ENCODE measurements at regions not wholly inside any gene's neighbourhood (a gene's known extent, or its start where the extent isn't known, plus 50 kb on each side); places are given as distances from the start of the nearest gene placed in this dataset.
"Not testable (repeated sequence)": the region's sequence is repeated elsewhere in the genome, so short reads cannot be mapped to it uniquely, and the experiment has no call there.

DNA sequence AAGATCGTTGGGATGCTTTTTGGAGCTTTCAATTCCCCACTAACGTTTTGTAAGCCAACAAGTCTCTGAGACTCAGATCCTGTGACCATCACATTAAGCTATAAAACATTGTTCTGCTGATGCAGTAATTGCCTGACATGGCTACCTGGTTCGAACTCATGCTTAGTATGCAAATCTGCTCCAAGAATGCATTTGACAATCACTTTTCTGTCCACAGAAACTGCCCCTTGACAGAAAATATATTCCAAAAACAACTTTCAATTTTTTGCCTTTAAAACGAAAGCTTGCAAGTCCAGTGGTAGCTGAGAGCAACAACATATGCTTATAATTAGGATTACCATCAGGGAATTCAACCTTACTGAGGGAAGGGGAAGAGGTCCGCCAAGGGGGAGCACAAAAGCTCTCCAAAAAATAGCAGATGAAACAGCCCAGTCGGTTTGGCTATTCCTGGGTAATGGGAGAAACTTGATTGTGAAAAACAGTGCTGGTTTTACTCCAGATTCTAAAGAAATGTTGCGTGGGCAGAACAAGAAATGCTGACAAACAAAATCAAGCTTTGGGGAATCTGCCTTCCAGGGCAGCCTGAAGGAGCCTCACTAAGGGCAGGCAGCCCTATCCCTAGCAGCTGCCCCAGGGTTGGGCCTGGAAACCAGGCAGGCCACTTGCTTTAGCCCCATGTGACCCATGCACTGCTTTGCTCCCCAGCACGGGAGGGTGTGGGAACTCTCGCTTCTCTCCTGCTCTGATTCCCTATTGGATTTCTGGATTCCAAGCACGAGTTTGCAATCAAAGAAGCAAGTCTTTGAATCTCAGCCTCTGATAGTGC, 160.7 kb upstream of the LDB2 start:
- DNase-seq (ENCODE audit: low spot score), result no peak

DNA sequence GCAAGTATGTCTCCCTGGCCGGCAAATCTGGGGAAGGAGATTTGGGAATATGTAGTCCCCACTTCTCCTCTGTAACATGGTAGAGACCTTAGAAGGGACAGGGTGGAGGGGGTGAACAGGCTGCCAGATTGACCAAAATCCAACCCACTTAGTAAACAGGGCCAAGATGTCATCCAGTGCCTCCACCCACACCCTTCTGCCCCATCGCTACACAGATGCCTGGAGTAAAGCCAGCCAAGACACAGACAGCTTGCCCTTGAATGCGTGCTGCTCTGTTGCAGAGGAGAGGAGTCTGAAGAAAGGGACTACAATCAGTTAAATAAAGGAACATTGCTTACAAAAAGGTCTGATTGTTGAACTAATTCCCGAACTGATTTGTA, 160.1 kb upstream of the LDB2 start:
- no peak for DNase-seq (ENCODE audit: low spot score)

- no peak for DNase-seq (ENCODE audit: low spot score)
Measured at GRCh38 chr4:17057035-17057434, 158.6 kb upstream of the LDB2 start.

- DNase-seq (ENCODE audit: low spot score), result no peak
Measured at GRCh38 chr4:17055788-17056187, 157.3 kb upstream of the LDB2 start.

DNA sequence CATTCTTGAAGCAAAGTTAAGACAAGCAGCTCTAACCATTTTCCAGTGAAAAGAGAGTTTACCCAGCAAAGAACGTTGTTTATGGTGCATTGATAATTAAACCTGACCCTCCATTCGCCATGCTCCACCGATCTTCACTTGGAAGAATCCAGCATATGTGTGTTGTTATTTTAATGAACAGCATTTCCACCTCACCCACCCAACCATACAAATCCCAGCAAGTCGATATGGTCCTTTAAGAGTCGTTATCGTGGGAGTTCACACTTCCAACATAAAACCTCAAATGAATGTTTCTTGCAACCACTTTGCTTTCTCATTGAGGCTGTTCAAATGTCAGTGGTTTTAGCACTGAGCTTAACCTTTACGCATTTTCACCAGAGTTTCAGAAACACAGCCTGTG, 147.4 kb upstream of the LDB2 start:
- no peak for DNase-seq (ENCODE audit: low spot score)

GRCh38 chr4:17038510-17039176, 140.2 kb upstream of the LDB2 start:
- no peak for DNase-seq (ENCODE audit: low spot score)

DNA sequence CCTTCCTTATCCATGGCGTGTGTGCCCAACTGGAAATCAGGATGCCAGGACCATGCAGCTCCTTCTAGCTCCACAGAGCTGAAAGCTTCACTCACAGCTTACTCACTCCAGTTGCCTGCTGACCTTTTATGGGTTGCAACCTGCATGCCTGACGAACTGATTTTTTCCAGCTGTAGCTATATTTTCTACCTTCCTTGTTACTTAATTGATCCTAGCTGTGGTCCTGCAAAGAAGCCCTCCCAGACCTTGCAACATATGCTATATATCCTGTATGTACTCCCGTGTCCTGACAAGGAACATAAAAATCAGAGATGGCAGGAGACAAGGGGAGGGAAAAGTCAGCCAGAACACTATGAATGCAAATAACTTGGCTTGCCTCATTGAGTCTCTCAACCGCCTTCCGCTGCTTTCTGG, 135.3 kb upstream of the LDB2 start:
- DNase-seq (ENCODE audit: low spot score), result no peak

DNA sequence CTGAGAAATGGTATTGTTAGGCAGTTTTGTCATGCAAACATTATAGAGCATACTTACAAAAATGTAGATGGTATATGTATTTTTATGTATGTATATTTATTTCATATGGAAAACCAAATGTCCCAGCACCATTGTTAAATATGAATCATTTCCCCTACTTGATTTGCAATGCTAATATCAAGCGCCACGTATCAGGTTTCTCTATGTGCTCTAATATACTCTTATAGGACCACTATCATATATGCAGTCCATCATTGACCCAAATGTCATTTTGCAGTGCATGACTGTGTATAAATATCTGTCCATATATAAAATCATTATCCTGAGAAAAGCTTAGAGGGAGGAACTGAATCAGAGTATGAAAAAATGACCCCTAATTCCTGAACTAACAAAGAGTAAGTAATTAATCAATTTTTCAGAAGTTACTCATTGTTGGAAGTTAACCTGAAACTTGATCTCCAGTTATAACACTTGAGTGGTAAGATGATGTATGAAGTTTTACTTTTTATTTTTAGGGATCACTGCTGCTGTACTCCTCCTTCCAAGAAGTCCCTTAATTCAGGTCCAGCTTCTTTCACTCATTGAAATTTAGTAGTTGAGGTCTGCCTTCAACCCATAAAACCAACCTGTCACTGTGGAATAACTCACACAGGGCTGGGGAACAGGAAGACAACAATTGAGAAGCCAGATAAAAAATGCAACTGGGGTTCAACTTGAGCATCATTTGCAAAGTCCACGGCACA, 134.8 kb upstream of the LDB2 start:
- DNase-seq (ENCODE audit: low spot score), result no peak

GRCh38 chr4:17030543-17030942, 132.1 kb upstream of the LDB2 start:
- no peak for DNase-seq (ENCODE audit: low spot score)

DNA sequence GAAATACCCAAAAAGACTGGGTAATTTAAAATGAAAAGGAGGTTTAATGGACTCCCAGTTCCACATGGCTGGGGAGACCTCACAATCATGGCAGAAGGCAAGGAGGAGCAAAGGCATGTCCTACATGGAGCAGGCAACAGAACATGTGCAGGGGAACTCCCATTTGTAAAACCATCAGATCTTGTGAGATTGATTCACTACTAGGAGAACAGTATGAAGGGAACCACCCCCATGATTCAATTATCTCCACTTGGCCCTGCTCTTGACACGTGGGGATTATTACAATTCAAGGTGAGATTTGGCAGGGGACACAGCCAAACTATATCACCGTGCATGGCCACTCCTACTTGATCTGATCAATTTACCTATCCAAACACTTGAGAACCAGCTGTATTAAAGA, 131.5 kb upstream of the LDB2 start:
- no peak for DNase-seq (ENCODE audit: low spot score)

DNA sequence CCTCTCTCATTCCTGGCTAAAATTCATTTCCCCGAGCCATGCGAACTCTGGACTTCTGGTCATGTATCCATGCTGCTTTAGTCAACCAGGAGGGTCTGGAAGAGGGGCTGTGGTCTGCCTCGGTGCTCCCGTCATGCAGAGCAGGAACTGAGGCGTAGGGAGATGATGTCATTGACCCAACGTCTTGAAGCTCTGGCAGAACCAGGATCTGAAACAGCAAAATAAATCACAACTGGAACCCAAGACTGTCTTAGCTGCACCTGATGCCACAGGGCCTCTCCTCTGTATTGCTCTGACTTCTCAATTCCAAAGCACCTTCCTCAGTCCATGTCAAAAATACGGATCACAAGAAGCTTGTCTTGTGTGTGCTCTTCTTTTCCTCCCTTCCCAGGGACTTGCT, 131.0 kb upstream of the LDB2 start:
- DNase-seq (ENCODE audit: low spot score), result no peak

- no peak for DNase-seq (ENCODE audit: low spot score)
Measured at GRCh38 chr4:17027495-17027894, 129.1 kb upstream of the LDB2 start.

DNA sequence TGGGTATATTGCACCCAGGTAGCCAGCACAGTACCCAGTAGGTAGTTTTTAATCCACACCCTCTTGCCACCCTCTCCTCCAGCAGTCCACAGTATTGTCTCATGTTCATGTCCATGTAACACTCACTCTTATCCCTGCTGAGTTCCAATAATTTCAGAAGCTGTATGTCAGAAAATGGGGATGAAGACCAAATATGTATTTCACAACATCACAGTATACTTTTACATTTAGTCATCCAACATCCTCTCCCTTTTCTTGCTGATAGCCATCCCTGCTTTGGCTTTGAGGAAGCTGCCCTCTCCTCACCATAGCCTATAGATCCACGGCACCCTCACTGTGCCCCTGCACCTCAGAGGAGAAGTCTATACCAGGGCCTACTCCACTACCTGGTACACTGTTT, 126.0 kb upstream of the LDB2 start:
- no peak for DNase-seq (ENCODE audit: low spot score)

GRCh38 chr4:17020901-17021300, 122.5 kb upstream of the LDB2 start:
- DNase-seq (ENCODE audit: low spot score), result no peak

DNA sequence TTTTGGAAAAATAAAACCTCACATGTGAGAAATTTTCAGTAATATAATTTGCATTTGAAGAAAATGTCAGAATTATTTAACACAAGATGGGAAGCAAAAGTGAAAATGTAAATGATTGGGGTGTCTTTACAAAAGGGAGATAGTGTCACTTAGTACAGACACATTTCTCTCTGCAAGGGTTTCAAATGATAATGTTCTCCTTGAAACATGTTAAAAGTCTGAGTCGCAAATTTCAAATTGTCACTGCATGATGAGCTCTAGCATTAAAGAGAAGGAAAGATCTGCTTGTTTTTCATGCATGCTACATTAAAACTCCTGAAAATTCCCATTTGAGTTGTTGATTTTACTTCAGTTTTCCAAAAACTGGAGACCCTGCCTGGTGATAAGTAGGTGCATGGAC, 122.0 kb upstream of the LDB2 start:
- no peak for DNase-seq (ENCODE audit: low spot score)

DNA sequence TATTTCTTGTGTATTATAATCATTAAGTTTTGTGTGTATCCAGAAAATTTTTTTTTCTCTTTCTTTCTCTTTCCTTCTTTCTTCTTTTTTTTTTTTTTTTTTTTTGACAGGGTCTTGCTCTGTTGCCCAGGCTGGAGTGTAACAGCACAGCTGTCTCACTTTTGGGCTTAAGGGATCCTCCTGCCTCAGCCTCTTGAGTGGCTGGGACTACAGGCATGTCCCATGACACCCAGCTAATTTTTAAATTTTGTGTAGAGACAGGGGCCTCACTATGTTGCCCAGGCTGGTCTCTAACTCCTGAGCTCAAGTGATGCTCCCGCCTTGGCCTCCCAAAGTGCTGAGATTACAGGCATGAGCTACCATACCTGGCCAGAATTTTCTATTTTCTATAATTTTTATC, 120.2 kb upstream of the LDB2 start:
- not testable (repeated sequence) for DNase-seq (ENCODE audit: low spot score)

- no peak for DNase-seq (ENCODE audit: low spot score)
Measured at GRCh38 chr4:17018013-17018412, 119.6 kb upstream of the LDB2 start.

DNA sequence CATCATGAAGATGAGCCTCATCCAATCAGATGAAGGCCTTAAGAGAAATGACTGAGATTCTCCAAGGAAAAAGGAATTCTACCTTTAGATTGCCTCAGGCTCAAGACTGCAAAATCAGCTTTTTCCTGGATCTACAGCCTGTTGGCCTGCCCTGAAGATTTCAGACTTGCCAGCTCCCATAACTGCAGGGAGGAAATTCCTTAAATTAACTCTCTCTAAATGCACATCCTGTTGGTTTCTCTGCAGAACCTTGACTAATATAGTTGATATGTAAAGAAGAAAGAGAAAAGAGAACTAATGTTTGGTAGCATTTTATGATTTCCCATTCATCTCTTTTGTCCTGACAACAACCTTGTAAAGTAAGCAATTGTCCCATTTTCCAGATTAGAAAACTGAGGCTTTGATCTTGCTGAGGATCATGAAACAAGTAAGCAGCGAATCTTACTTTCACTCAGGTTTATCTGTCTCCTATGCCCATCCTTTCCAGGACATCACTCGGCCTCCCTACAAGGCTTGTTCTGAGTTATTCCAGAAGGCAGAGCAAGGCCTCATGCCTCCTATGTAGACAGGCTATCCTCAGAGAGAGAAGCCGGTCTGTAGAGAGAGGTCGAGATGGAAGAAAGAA, 115.0 kb upstream of the LDB2 start:
- DNase-seq (ENCODE audit: low spot score), result no peak

DNA sequence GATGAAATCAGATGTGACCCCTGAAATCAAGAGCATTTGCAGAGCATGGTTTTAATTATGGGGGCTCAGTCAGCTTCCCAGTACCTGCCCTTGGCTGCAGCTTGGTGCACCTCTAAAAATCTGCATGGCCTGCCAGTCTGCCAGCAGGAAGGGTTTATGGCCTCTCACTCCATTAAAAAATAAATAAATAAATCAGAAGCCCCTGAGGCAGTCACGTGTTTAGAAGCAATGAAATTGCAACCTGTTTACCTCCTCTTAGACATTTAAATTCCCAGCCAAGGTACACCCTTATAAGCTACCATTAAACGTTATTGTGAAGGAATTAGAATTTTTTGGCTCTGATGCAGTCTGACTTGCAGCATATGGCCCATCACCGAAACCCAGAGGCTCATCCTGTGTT, 114.0 kb upstream of the LDB2 start:
- DNase-seq (ENCODE audit: low spot score), result no peak

DNA sequence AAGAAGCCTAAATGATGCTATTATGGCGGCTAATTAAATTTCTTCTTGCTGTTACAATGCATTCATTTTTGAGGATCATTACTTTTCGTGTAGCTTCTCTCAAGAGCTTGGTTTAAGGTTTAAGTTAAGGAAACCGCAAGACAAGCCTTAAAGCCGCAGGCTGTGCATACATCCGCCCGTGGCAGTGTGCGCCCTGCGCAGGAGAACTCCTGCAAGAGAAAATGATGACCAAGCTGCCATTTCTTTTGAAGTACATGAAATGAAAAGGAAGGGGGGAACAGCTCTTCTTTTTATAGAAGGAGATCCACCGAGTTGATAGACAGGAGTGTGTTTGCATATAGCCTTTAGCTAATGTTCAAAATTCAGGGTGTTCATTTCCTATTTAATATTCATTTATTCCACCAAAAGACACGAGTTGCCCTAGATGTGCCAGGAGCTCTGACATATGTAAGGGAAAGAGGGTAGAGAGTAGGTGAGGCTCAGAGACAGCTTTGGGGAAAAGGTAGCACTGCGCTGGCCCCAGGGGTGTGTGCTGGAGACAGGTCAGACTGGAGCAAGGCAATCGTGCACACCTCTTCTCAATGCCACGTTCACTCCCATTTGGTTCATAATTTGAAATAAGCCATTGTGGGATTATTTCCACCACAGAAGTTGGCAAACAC, 112.1 kb upstream of the LDB2 start:
- DNase-seq (ENCODE audit: low spot score), result no peak

DNA sequence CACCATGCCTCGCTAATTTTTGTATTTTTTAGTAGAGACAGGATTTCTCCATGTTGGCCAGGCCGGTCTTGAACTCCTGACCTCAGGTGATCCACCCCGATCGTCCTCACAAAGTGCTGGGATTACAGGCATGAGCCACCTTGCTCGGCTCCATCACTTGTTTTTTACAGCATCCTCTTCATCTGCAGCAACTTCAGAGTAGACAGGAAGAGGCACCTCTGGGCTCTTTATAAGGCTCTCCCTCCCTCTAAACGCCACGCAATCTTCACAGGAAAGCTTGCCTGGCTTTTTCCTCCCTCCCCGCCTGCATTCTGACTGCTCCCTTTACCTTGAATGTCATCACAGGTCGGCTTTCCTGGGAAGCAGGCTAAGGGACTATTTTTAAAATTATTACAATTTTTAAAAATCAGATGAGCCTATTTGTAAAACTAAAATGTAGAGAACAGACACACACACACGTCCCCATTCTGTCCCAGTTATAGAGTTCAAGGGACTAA, 111.5 kb upstream of the LDB2 start:
- DNase-seq (ENCODE audit: low spot score), result no peak

DNA sequence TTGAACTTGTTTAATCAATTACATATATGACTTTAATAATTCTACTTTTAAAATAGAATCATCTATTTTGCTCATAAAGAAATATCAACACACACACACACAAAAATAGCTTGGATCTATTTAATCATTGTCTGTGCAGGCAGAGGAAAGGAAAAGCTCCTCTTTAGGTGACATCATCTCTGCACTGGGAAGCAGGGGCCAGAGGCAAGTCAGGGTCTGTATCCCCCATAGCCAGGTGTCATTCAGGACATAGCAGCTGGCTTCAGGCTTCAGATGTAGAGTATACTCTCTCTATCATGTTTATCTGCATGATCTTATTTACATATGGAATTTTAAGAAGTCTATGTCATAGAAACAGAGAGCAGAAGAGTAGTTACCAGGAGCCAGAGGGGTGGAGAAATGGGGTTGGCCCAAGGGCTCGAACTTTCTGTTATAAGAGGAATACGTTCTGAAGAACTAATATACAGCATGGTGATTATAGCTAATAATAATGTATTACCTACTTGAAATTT, 110.4 kb upstream of the LDB2 start:
- DNase-seq (ENCODE audit: low spot score), result no peak

Measured in NAMALWA (cell line).